HG02885 (cell line): ENCODE measurements at regions not wholly inside any gene's neighbourhood (a gene's known extent, or its start where the extent isn't known, plus 50 kb on each side); places are given as distances from the start of the nearest gene placed in this dataset.

Experiments
- ATAC-seq: cut with Tn5 transposase; IDR thresholded peaks from one replicate; pipeline ENCODE4 v1.9.1; 2021; ENCODE audit warnings: mild to moderate bottlenecking; ENCODE audit not compliant: unreplicated experiment, poor library complexity

DNA sequence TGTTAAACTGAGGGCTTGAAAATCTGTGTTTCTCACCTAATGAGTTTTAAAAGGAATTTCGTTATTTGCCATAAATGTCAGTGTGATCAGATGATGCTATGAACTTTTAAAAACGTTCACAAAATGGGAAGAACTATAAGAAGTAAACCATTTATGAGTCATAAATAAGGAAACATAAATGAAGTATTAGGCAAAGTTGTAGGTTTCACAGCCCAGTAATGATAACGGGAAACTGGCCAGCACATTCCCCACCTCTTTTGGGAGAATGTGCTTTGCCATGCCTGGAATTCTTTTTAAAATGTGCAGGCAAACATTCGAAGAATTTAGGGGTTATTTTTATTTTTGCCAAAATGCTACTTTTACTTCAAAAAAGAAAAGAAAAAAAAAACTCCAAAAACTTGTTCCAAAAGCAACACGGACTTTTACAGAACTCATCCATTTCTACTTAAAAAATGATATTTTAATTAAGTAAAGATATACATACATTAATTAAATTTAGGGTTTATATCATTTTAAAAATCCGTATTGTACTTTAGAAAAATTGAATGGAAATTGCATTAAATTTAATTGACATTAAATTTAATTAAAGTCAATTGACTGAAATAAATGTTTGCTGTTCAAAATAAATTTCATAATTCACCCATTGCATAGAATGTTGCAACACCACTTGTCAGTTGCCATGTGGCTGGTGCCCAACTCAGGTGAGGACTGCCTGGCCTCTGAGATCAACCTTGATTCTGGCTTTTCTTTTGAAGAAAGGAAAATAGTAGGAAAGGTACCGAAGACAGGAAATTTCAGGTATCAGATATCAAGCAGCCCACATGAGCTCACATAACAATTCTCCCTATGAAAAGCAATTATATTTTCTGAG lies 1198.5 kb downstream of the EFNB2 start:
- no peak for ATAC-seq

DNA sequence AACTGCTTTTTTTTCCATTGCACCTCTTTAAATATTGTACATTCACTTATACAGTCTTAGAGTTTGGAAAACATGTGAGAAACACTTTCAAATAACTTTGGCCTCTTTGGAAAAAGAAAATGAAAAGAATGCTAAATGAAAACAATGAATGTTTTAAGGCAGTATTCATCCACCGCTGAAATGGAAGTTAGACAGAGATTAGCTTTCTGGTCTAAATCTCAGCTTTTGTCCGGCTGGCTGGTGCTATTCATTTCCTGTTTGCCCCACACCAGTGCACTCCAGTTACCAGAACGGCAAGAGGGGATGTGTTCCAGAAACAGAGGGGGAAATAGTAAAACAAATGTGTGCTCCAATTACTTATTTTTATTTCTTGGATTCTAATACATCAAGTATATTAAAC lies 1201.3 kb downstream of the EFNB2 start:
- ATAC-seq, result no peak

GRCh38 chr13:105333416-105333815 lies 1202.0 kb downstream of the EFNB2 start:
- no peak for ATAC-seq

DNA sequence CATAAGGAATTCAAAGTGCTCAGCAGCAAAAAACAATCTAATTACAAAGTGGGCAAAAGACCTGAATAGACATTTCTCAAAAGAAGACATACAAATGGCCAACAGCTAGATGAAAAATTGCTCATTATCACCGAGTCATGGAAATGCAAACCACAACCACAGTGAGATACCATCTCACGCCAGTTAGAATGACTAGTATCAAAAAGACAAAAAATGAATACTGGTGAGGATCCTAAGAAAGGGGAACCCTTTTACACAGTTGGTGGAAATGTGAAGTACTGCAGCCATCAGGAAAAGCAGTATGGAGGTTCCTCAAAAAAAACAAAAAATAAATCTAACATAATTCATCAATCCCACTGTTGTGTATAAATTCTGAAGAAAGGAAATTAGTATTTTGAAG lies 1206.1 kb downstream of the EFNB2 start:
- no peak for ATAC-seq

- no peak for ATAC-seq
Measured at GRCh38 chr13:105328212-105328611, 1207.2 kb downstream of the EFNB2 start.

DNA sequence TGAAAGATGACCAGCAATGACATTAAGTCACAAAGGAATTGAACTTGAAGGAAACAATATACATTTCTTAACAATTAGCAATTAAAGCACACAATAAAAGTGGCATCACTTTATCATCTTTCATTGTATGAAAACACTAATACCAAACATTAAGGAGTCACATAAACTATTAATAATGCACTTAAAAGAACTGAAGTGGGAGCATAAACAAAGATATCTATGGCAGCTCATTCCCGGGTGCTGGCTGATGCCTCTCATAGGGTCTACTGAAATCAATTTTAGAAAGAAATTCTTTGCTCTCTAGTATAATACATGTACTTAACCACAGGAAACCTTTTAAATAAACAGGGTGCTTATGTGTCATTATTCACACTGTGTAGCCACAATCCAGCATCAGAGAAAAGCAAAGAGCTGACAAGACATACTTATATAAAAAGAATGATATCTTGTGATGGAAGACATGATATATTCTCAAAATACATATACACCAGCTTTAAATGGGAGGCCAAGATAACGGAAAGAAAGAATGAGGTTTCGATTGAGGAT lies 1207.8 kb downstream of the EFNB2 start:
- ATAC-seq, result no peak

DNA sequence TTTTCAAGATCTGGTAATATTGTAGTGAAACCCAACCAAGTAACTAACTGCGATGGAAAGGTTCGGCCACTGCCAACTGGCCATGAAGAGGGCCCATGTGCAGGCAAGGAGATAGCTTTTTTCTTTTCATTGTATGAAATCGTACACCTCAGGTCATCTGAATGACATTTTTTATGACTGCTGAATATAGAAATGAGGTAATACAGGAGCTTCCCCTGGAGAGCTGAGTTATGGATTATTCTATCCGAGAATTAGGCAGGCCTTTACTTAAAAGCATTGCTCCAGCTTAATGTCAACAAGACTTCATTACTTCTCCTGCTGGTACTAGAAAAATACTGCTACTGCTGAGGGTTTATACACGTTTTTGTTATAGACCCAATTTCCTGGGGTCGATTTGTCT lies 1215.6 kb downstream of the EFNB2 start:
- no peak for ATAC-seq

DNA sequence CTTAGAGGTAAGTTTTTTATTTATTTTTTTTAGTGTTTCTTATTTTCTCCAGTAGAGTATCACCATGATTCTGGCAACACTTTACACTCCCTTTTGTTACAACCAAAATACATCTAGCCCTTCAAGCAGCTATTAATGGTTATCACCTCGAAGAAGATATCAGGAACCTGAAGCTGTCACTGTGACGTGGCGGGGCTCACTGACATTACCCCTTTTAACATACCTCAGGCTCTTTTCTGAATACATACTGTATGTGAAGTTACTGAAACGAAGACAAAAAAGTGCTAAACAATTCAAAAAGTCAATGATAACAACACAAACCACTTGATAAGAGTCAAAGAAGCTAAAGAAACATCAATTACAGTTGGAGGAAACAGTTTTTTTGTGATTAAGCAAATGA lies 1218.7 kb downstream of the EFNB2 start:
- no peak for ATAC-seq

DNA sequence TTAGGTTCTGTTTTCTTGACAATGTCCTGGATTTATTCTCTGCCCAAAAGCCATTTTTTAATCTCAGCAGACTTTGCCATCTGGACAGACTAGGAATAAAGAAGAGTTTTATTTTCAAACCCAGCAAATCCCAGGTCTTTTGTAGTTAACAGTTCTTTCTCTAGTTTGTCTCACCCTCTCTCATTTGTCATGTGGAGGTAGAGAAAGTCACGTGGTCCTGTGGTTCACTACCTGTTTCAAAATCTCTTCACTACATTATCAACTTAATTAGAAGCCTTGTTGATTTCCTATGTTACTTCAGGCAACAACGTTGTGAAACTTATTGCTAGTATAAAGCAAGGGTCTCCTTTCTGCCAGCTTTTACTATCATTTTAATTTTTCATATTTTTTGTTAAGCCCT lies 1222.6 kb downstream of the EFNB2 start:
- ATAC-seq, result no peak

DNA sequence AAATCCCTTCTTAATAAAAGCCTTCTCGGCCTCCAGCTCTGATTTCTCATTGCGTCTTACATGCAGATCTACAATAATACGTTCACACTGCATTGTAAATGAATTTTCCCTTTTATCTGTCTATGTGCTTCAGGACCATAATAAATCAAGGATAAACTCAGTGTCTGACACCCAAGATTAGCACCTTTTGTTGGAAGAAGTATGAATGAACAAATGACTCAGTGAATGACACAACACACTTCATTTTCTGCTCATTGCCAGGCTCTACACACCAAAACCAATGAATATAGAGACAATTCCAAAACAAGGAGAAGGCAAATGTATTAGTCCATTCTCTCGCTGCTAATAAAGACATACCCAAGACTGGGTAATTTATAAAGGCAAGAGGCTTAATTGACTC lies 1224.4 kb downstream of the EFNB2 start:
- ATAC-seq, result no peak

GRCh38 chr13:105307776-105308175 lies 1227.7 kb downstream of the EFNB2 start:
- ATAC-seq, result no peak

GRCh38 chr13:105297839-105298238 lies 1237.6 kb downstream of the EFNB2 start:
- no peak for ATAC-seq

- ATAC-seq, result no peak
Measured at GRCh38 chr13:105291987-105292386, 1243.5 kb downstream of the EFNB2 start.

DNA sequence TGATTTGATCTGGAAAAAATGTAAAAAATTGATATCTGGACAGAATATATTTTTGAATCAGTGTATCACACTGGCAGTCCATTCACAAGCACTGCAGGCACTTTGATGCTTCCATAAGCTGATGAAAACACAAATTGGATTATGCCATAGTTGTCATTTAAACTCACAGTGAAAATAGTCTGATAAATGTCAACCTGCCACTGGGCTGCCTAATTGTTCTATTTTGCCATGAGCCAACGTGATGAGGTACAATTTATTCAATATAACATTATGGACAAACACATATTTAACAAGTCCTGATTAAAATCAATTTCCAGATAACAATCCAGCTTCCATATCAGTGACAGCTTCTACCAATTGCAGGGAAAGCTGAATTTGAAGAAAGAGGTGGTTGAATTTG lies 1244.9 kb downstream of the EFNB2 start:
- ATAC-seq, result no peak

DNA sequence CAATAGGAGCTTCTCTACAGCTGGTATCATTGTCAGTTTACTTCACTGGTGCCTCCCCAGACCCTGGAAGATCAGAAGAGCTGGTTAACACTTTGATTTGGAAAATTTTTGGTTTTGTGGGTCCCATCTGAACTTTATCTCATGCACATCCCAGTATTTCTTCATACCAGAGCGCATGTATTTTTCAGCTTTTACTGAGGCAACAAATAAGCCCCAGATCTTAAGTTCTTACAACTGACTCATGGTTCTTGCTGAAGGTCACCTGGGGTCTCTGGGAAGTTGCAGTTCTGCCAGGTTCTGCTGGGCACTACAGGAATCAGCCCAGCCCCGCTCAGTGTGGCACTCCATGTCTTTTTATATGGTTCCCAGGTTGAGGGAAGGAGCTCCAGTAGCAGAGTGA lies 1249.9 kb downstream of the EFNB2 start:
- ATAC-seq, result no peak

- no peak for ATAC-seq
Measured at GRCh38 chr13:105282406-105283285, 1252.8 kb downstream of the EFNB2 start.

GRCh38 chr13:105278943-105279381 lies 1256.5 kb downstream of the EFNB2 start:
- ATAC-seq, result no peak

- ATAC-seq, result no peak
Measured at GRCh38 chr13:105276571-105276970, 1258.9 kb downstream of the EFNB2 start.

DNA sequence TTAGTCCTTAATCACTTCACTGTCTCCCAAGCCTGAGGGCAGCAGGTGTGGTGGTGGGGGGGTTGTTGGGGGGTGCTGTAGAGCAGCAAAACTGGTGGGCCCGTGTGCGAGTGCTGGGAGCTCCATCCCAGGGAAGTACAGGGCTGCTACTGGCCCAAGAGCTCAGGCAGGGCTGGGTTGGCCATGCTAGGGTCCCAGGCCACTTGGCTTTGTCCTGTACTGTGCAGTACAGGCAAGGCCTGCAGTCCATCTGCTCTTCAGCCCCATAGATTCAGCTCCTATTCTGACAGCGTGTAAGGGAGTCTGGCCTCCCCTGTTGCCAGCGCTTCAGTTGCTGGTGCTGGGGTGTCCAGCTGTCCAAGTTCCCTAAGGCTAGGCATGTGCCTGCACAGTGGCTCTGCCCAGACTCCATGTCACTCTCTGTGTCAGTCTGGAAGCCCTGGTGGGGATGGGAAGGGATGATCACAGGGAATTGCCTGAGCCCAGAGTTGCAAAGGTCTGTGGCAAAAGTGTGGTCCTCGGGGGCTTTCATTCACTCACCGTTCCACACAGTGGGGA lies 1261.7 kb downstream of the EFNB2 start:
- ATAC-seq, result no peak

GRCh38 chr13:105272660-105273631 lies 1262.5 kb downstream of the EFNB2 start:
- no peak for ATAC-seq
